PC-3 (cell line): ENCODE measurements at regions not wholly inside any gene's neighbourhood (a gene's known extent, or its start where the extent isn't known, plus 50 kb on each side); places are given as distances from the start of the nearest gene placed in this dataset.
A peak's percentile ranks its signal among the peaks of the same experiment; 100 is the strongest.

Source experiments
- ATAC-seq: fragments of 200-7000 bp; cut with Tn5 transposase; 2 replicates; pipeline ENCODE4 v1.9.1; 2020; ENCODE audit warnings: mild to moderate bottlenecking, moderate library complexity
- BruUV-seq: library from RNA; stranded (reverse); fragments of 400-500 nt; replicated peaks from 2 replicates; lab custom pipeline; 2021; lab: Mats Ljungman, UMichigan
- CTCF ChIA-PET: fragments of 300-600 bp; sonication (Branson Sonifier 250); formaldehyde crosslinking; loops from one replicate; lab custom pipeline; 2022; ENCODE audit warnings: antibody characterized with exemption; lab: Charles Lee
- POLR2A ChIA-PET: fragments of 300-600 bp; sonication (Branson Sonifier 250); formaldehyde crosslinking; loops from one replicate; lab custom pipeline; 2022; ENCODE audit warnings: antibody characterized with exemption; ENCODE audit not compliant: unreplicated experiment; lab: Charles Lee
- DNase-seq: peaks from one replicate; pipeline ENCODE4 v3.0.0-alpha.2; 2015
- H2AFZ ChIP-seq: fragments of 300-600 bp; sonication (generic); 2 replicates; pipeline ENCODE4 v1.6.0; 2016; ENCODE audit warnings: antibody characterized with exemption, low read length
- H3F3A ChIP-seq: fragments of 300-600 bp; sonication (generic); one replicate; pipeline ENCODE4 v1.6.0; 2017; ENCODE audit warnings: antibody characterized with exemption, low read length, control low read depth, mild to moderate bottlenecking; ENCODE audit not compliant: unreplicated experiment
- H3K27ac ChIP-seq: fragments of 300-600 bp; sonication (generic); 2 replicates; pipeline ENCODE4 v1.5.1; 2016; ENCODE audit warnings: mild to moderate bottlenecking, low read length
- H3K27me3 ChIP-seq: fragments of 300-600 bp; sonication (generic); 2 replicates; pipeline ENCODE4 v1.6.1; 2016; ENCODE audit warnings: low read length, mixed read lengths
- H3K36me3 ChIP-seq: fragments of 300-600 bp; sonication (generic); 2 replicates; pipeline ENCODE4 v1.6.1; 2016; ENCODE audit warnings: low read depth, mixed run types, low read length, mixed read lengths
- H3K4me1 ChIP-seq: fragments of 300-600 bp; sonication (generic); 2 replicates; pipeline ENCODE4 v1.5.1; 2016; ENCODE audit warnings: low read length; ENCODE audit not compliant: insufficient read depth
- H3K4me2 ChIP-seq: fragments of 300-600 bp; sonication (generic); 2 replicates; pipeline ENCODE4 v1.6.0; 2016; ENCODE audit warnings: low read length
- H3K4me3 ChIP-seq: fragments of 300-600 bp; sonication (generic); 2 replicates; pipeline ENCODE4 v1.5.1; 2016; ENCODE audit warnings: mild to moderate bottlenecking, low read length, mixed read lengths
- H3K79me2 ChIP-seq: fragments of 300-600 bp; sonication (generic); 2 replicates; pipeline ENCODE4 v1.6.1; 2017; ENCODE audit warnings: low read length, mixed read lengths
- H3K9ac ChIP-seq: fragments of 300-600 bp; sonication (generic); 2 replicates; pipeline ENCODE4 v1.6.0; 2016; ENCODE audit warnings: mild to moderate bottlenecking, low read length
- H3K9me2 ChIP-seq: fragments of 300-600 bp; sonication (generic); replicated peaks from 2 replicates; pipeline ENCODE4 v1.6.1; 2016; ENCODE audit warnings: mixed run types, low read length, mixed read lengths
- H3K9me3 ChIP-seq: fragments of 300-600 bp; sonication (generic); 2 replicates; pipeline ENCODE4 v1.6.1; 2016; ENCODE audit warnings: low read length, mixed read lengths
- H4K20me1 ChIP-seq: fragments of 300-600 bp; sonication (generic); 2 replicates; pipeline ENCODE4 v1.6.1; 2016; ENCODE audit warnings: low read length, mixed read lengths
- CTCF ChIP-seq: fragments of 300-600 bp; sonication (generic); conservative IDR thresholded peaks from 2 replicates; pipeline ENCODE4 v1.5.1; 2017; ENCODE audit warnings: antibody characterized with exemption, low read depth, mild to moderate bottlenecking, low read length
- EZH2 ChIP-seq: fragments of 300-600 bp; sonication (generic); IDR thresholded peaks from one replicate; pipeline ENCODE4 v1.6.1; 2017; ENCODE audit warnings: antibody characterized with exemption, mild to moderate bottlenecking, low read length; ENCODE audit not compliant: unreplicated experiment
- EZH2phosphoT487 ChIP-seq: fragments of 300-600 bp; sonication (generic); IDR thresholded peaks from 2 replicates; pipeline ENCODE4 v1.6.1; 2018; ENCODE audit warnings: mild to moderate bottlenecking, antibody characterized with exemption, low read length, borderline replicate concordance
- intact Hi-C: fragments of 100-400 bp; cut with micrococcal nuclease; formaldehyde crosslinking; loops from 2 replicates; pipeline ENCODE4 v1.9.0; 2023

GRCh38 chr2:8152392-8153257 is 529.2 kb upstream of the ID2 start:
- ChIA-PET POLR2A (no interaction called here), CTCF (no interaction called here)
- no peaks in the 10 kb centered on the region for H4K20me1 ChIP-seq
- ATAC-seq (no peak), DNase-seq (no peak)
- no peak overlapping the region for H3K4me2 ChIP-seq
- H3K9me2 ChIP-seq, result no peaks in the 10 kb centered on the region
- H3K4me1 ChIP-seq, result peaks cover 23% of the 10 kb centered on the region
- intact Hi-C loops, result no loop called here
- H3K9me3 ChIP-seq, result no peaks in the 10 kb centered on the region
- no peak overlapping the region for H2AFZ ChIP-seq
- no peaks in the 10 kb centered on the region for H3F3A ChIP-seq
- no peak overlapping the region for H3K27ac ChIP-seq
- H3K9ac ChIP-seq, result no peak overlapping the region
- no peaks in the 10 kb centered on the region for H3K79me2 ChIP-seq
- H3K27me3 ChIP-seq, result no peaks in the 10 kb centered on the region
- TF ChIP-seq EZH2phosphoT487, result no peak
- BruUV-seq, result no TSS peak
- H3K4me3 ChIP-seq, result no peak overlapping the region
- H3K36me3 ChIP-seq, result no peaks in the 10 kb centered on the region

- no peak for ATAC-seq
- ChIA-PET POLR2A (no interaction called here), CTCF (no interaction called here)
- no peak for TF ChIP-seq CTCF
- TF ChIP-seq EZH2phosphoT487, result no peak
- TF ChIP-seq EZH2, result no peak
- Histone ChIP-seq H3K9me3 (no peaks in the 10 kb centered on the region), H2AFZ (no peak overlapping the region), H3K36me3 (no peaks in the 10 kb centered on the region), H3K9ac (no peak overlapping the region), H3K4me3 (no peak overlapping the region), H3K79me2 (no peaks in the 10 kb centered on the region), H3K9me2 (no peaks in the 10 kb centered on the region), H3K4me1 (peaks cover 17% of the 10 kb centered on the region), H3K27me3 (no peaks in the 10 kb centered on the region), H3K4me2 (no peak overlapping the region), H3K27ac (no peak overlapping the region), H4K20me1 (no peaks in the 10 kb centered on the region), H3F3A (no peaks in the 10 kb centered on the region)
- intact Hi-C loops, result no loop called here
- no TSS peak for BruUV-seq
- DNase-seq, result no peak
Measured at GRCh38 chr2:8153258-8153718, 528.6 kb upstream of the ID2 start.

- H3K4me3 ChIP-seq, result no peak overlapping the region
- no peaks in the 10 kb centered on the region for H3K27me3 ChIP-seq
- no peaks in the 10 kb centered on the region for H3K79me2 ChIP-seq
- DNase-seq (peak; percentile 60), ATAC-seq (peak; percentile 71)
- intact Hi-C loops, result no loop called here
- no peak overlapping the region for H3K4me2 ChIP-seq
- no peak overlapping the region for H2AFZ ChIP-seq
- no TSS peak for BruUV-seq
- H3K27ac ChIP-seq, result no peak overlapping the region
- peaks cover 8% of the 10 kb centered on the region; the same call in 1 of the 2 replicates for H3K4me1 ChIP-seq
- no peak overlapping the region for H3K9ac ChIP-seq
- TF ChIP-seq EZH2phosphoT487 (no peak), CTCF (no peak), EZH2 (no peak)
- H3K36me3 ChIP-seq, result no peaks in the 10 kb centered on the region
- CTCF ChIA-PET, result no interaction called here
- H4K20me1 ChIP-seq, result no peaks in the 10 kb centered on the region
- H3F3A ChIP-seq, result no peaks in the 10 kb centered on the region
- POLR2A ChIA-PET, result interaction anchor here (0.7 kb wide), 1 partner anchor 209 kb away, joined by 3 read pairs; no protein-coding TSS in a partner anchor
- no peaks in the 10 kb centered on the region for H3K9me3 ChIP-seq
- H3K9me2 ChIP-seq, result no peaks in the 10 kb centered on the region
Measured at GRCh38 chr2:8154270-8154669, 527.6 kb upstream of the ID2 start.
